ENCODE measurements at regions not wholly inside any gene's neighbourhood (a gene's known extent, or its start where the extent isn't known, plus 50 kb on each side); places are given as distances from the start of the nearest gene placed in this dataset.

- no peak for ATAC-seq (ENCODE audit: insufficient read depth, low FRiP score)
- 62 to 70% methylated on average over 2 of the region's 2 CpGs for WGBS, 2 donors
- DNase-seq, result no peak
- Histone ChIP-seq H3K4me3 (no peak overlapping the region), H3K36me3 (ENCODE audit: control insufficient read depth in 4 of 4, insufficient read depth in 4 of 4, low read length in 4 of 4) (no peaks in the 10 kb centered on the region), H3K27me3 (ENCODE audit: control insufficient read depth in 3 of 3, insufficient read depth in 3 of 3, low read length in 2 of 3) (no peaks in the 10 kb centered on the region), H3K4me1 (ENCODE audit: control insufficient read depth in 5 of 5, insufficient read depth in 5 of 5, low read length in 5 of 5) (peaks cover 0 to 12% (median 0%) of the 10 kb centered on the region in 5 donors), H3K9me3 (ENCODE audit: control insufficient read depth in 4 of 4, insufficient read depth in 3 of 4, low read length in 3 of 4) (no peaks in the 10 kb centered on the region), H3K27ac (ENCODE audit: low read depth in 1 of 2, low read length in 1 of 2) (no peak overlapping the region), H3K9ac (ENCODE audit: insufficient read depth in 1 of 2, low read length in 2 of 2) (no peak overlapping the region)
- TF ChIP-seq CTCF (IDR thresholded peaks at IDR 0.05; ENCODE audit: control extremely low read depth, extremely low read depth), result no peak
Observed at GRCh38 chr5:117393125-117393524, 818.5 kb upstream of the SEMA6A start.

GRCh38 chr5:117380316-117380715, 805.7 kb upstream of the SEMA6A start:
- Histone ChIP-seq H3K36me3 (ENCODE audit: control insufficient read depth in 4 of 4, insufficient read depth in 4 of 4, low read length in 4 of 4) (no peaks in the 10 kb centered on the region), H3K27ac (ENCODE audit: low read depth in 1 of 2, low read length in 1 of 2) (no peak overlapping the region), H3K4me1 (ENCODE audit: control insufficient read depth in 5 of 5, insufficient read depth in 5 of 5, low read length in 5 of 5) (peaks cover 0 to 7% (median 0%) of the 10 kb centered on the region in 5 donors), H3K9ac (ENCODE audit: insufficient read depth in 1 of 2, low read length in 2 of 2) (no peak overlapping the region), H3K4me3 (no peak overlapping the region), H3K27me3 (ENCODE audit: control insufficient read depth in 3 of 3, insufficient read depth in 3 of 3, low read length in 2 of 3) (no peaks in the 10 kb centered on the region), H3K9me3 (ENCODE audit: control insufficient read depth in 4 of 4, insufficient read depth in 3 of 4, low read length in 3 of 4) (no peaks in the 10 kb centered on the region)
- DNase-seq (no peak), ATAC-seq (ENCODE audit: insufficient read depth, low FRiP score) (no peak)
- TF ChIP-seq CTCF (IDR thresholded peaks at IDR 0.05; ENCODE audit: control extremely low read depth, extremely low read depth), result no peak

- no peak for TF ChIP-seq CTCF (IDR thresholded peaks at IDR 0.05; ENCODE audit: control extremely low read depth, extremely low read depth)
- DNase-seq (no peak), ATAC-seq (ENCODE audit: insufficient read depth, low FRiP score) (no peak)
- WGBS, 2 donors, result 75 to 90% methylated on average over 3 of the region's 3 CpGs
- Histone ChIP-seq H3K27ac (ENCODE audit: low read depth in 1 of 2, low read length in 1 of 2) (no peak overlapping the region), H3K36me3 (ENCODE audit: control insufficient read depth in 4 of 4, insufficient read depth in 4 of 4, low read length in 4 of 4) (no peaks in the 10 kb centered on the region), H3K4me3 (no peak overlapping the region), H3K9ac (ENCODE audit: insufficient read depth in 1 of 2, low read length in 2 of 2) (no peak overlapping the region), H3K9me3 (ENCODE audit: control insufficient read depth in 4 of 4, insufficient read depth in 3 of 4, low read length in 3 of 4) (no peaks in the 10 kb centered on the region), H3K27me3 (ENCODE audit: control insufficient read depth in 3 of 3, insufficient read depth in 3 of 3, low read length in 2 of 3) (no peaks in the 10 kb centered on the region), H3K4me1 (ENCODE audit: control insufficient read depth in 5 of 5, insufficient read depth in 5 of 5, low read length in 5 of 5) (peaks cover 0 to 7% (median 0%) of the 10 kb centered on the region in 5 donors)
Observed at GRCh38 chr5:117379521-117379920, 804.9 kb upstream of the SEMA6A start.

- DNase-seq (no peak), ATAC-seq (ENCODE audit: insufficient read depth, low FRiP score) (no peak)
- no peak overlapping the region for H3K9ac ChIP-seq (ENCODE audit: insufficient read depth in 1 of 2, low read length in 2 of 2)
- no peak for TF ChIP-seq CTCF (IDR thresholded peaks at IDR 0.05; ENCODE audit: control extremely low read depth, extremely low read depth)
- no peaks in the 10 kb centered on the region for H3K27me3 ChIP-seq (ENCODE audit: control insufficient read depth in 3 of 3, insufficient read depth in 3 of 3, low read length in 2 of 3)
- no peaks in the 10 kb centered on the region for H3K36me3 ChIP-seq (ENCODE audit: control insufficient read depth in 4 of 4, insufficient read depth in 4 of 4, low read length in 4 of 4)
- H3K27ac ChIP-seq (ENCODE audit: low read depth in 1 of 2, low read length in 1 of 2), result no peak overlapping the region
- H3K4me1 ChIP-seq (ENCODE audit: control insufficient read depth in 5 of 5, insufficient read depth in 5 of 5, low read length in 5 of 5), result no peaks in the 10 kb centered on the region
- no peaks in the 10 kb centered on the region for H3K9me3 ChIP-seq (ENCODE audit: control insufficient read depth in 4 of 4, insufficient read depth in 3 of 4, low read length in 3 of 4)
- no peak overlapping the region for H3K4me3 ChIP-seq
- WGBS, 2 donors, result 66 to 69% methylated on average over 2 of the region's 2 CpGs
Observed at GRCh38 chr5:117376748-117377147, 802.1 kb upstream of the SEMA6A start.
